ENCODE measurements at regions not wholly inside any gene's neighbourhood (a gene's known extent, or its start where the extent isn't known, plus 50 kb on each side); places are given as distances from the start of the nearest gene placed in this dataset.

- Mint-ChIP-seq H3K9me3 (peaks cover 5% of the 10 kb centered on the region), H3K4me3 (no peak overlapping the region), H3K36me3 (no peaks in the 10 kb centered on the region), H3K27ac (no peak overlapping the region), H3K27me3 (ENCODE audit: insufficient read depth, low read depth) (no peaks in the 10 kb centered on the region), H3K4me1 (no peaks in the 10 kb centered on the region)
- no peaks in the 10 kb centered on the region for H3K27me3 ChIP-seq
- H3K4me3 ChIP-seq: no peak overlapping the region
- no peak overlapping the region for H3K9ac ChIP-seq
- no peaks in the 10 kb centered on the region for H3K4me1 ChIP-seq
- no peak for DNase-seq (ENCODE audit: low spot score)
- no peaks in the 10 kb centered on the region for H3K36me3 ChIP-seq
- H3K27ac ChIP-seq: no peak overlapping the region
- no peaks in the 10 kb centered on the region for H3F3A ChIP-seq (ENCODE audit: low read depth)
- no peak overlapping the region for H3K4me2 ChIP-seq
- H4K20me1 ChIP-seq (ENCODE audit: low read depth): no peaks in the 10 kb centered on the region
- H3K79me2 ChIP-seq (ENCODE audit: low read depth): no peaks in the 10 kb centered on the region
- H2AFZ ChIP-seq (replicated peaks): no peak overlapping the region
- TF ChIP-seq CTCF (IDR thresholded peaks at IDR 0.05) (no peak), EZH2 (IDR thresholded peaks at IDR 0.05) (no peak), EZH2phosphoT487 (IDR thresholded peaks at IDR 0.05) (no peak)
- peaks cover 3% of the 10 kb centered on the region for H3K9me3 ChIP-seq (ENCODE audit: low read depth)
These were observed 463.1 kb upstream of the ARHGEF26 start for GRCh38 chr3:153658136-153658535.

DNA sequence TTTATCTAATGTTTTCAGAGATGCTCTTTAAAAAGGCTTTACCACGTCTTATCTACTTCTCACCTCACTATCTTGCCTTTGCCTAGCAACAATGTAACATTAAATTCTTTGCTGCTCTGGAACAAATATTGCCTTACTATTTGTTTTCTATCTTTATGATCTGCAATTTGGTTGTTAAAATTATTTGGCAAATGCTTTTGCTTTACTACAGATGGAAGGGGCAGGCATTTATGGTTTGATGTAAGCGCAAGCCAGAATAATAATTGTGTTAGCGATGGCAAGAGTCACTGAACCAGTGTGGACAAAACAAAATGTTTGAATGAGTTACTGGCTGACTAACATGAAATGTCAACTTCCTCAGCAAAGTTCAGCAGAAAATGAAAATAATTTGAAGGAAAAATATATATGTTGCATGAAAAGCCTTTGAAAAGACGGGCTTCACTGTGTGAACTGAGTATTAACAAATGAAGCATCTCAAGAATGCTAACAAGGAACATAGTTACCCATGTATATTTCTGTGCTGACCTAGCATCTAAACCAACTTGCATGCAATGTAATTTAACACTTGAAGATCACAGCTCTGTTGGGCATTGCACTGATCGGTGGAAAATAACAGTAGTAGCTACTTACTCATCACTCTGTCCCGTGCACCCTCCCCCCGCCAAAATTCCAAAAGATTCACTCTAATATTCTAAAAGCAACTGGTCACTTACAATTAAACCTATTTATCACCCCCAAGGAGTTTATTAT, 454.0 kb upstream of the ARHGEF26 start:
- Histone ChIP-seq H3K79me2 (ENCODE audit: low read depth) (no peaks in the 10 kb centered on the region), H3K27ac (no peak overlapping the region), H3K4me2 (no peak overlapping the region), H2AFZ (replicated peaks) (no peak overlapping the region), H3K4me3 (no peak overlapping the region), H3F3A (ENCODE audit: low read depth) (no peaks in the 10 kb centered on the region), H3K36me3 (no peaks in the 10 kb centered on the region), H3K4me1 (no peaks in the 10 kb centered on the region), H3K9me3 (ENCODE audit: low read depth) (no peaks in the 10 kb centered on the region), H3K9ac (no peak overlapping the region), H3K27me3 (no peaks in the 10 kb centered on the region), H4K20me1 (ENCODE audit: low read depth) (no peaks in the 10 kb centered on the region)
- no peak overlapping the region for H3K27ac Mint-ChIP-seq
- no peaks in the 10 kb centered on the region for H3K9me3 Mint-ChIP-seq
- H3K27me3 Mint-ChIP-seq (ENCODE audit: insufficient read depth, low read depth): no peaks in the 10 kb centered on the region
- no peaks in the 10 kb centered on the region for H3K4me1 Mint-ChIP-seq
- H3K36me3 Mint-ChIP-seq: no peaks in the 10 kb centered on the region
- no peak for DNase-seq (ENCODE audit: low spot score)
- TF ChIP-seq EZH2phosphoT487 (IDR thresholded peaks at IDR 0.05): no peak
- no peak for TF ChIP-seq CTCF (IDR thresholded peaks at IDR 0.05)
- no peak for TF ChIP-seq EZH2 (IDR thresholded peaks at IDR 0.05)
- H3K4me3 Mint-ChIP-seq: no peak overlapping the region

GRCh38 chr3:153669527-153669926, 451.7 kb upstream of the ARHGEF26 start:
- Mint-ChIP-seq H3K4me1 (no peaks in the 10 kb centered on the region), H3K27me3 (ENCODE audit: insufficient read depth, low read depth) (no peaks in the 10 kb centered on the region), H3K36me3 (no peaks in the 10 kb centered on the region), H3K4me3 (no peak overlapping the region), H3K27ac (no peak overlapping the region), H3K9me3 (no peaks in the 10 kb centered on the region)
- DNase-seq (ENCODE audit: low spot score): no peak
- H2AFZ ChIP-seq (replicated peaks): no peak overlapping the region
- no peak overlapping the region for H3K4me3 ChIP-seq
- TF ChIP-seq EZH2phosphoT487 (IDR thresholded peaks at IDR 0.05) (no peak), EZH2 (IDR thresholded peaks at IDR 0.05) (no peak), CTCF (IDR thresholded peaks at IDR 0.05) (no peak)
- H3K9me3 ChIP-seq (ENCODE audit: low read depth): no peaks in the 10 kb centered on the region
- no peak overlapping the region for H3K27ac ChIP-seq
- H3K9ac ChIP-seq: no peak overlapping the region
- no peaks in the 10 kb centered on the region for H3K36me3 ChIP-seq
- H3F3A ChIP-seq (ENCODE audit: low read depth): no peaks in the 10 kb centered on the region
- H3K4me1 ChIP-seq: no peaks in the 10 kb centered on the region
- H3K4me2 ChIP-seq: no peak overlapping the region
- no peaks in the 10 kb centered on the region for H3K79me2 ChIP-seq (ENCODE audit: low read depth)
- H4K20me1 ChIP-seq (ENCODE audit: low read depth): no peaks in the 10 kb centered on the region
- H3K27me3 ChIP-seq: no peaks in the 10 kb centered on the region
